Stimulated activated CD8-positive, alpha-beta memory T cell treated with anti-CD3 and anti-CD28 coated beads, Interleukin-15, amount 100 ng/mL, for 4 hours (primary cell): ENCODE measurements at regions not wholly inside any gene's neighbourhood (a gene's known extent, or its start where the extent isn't known, plus 50 kb on each side); places are given as distances from the start of the nearest gene placed in this dataset.

ENCODE experiments used
- DNase-seq, 2 donors: peaks; one replicate each; pipeline ENCODE4 v3.0.0-alpha.2; 2020; ENCODE audit warnings: low read depth in 2 of 2

GRCh38 chr3:24595796-24596195, 101.1 kb upstream of the THRB start:
- DNase-seq, result no peak

DNA sequence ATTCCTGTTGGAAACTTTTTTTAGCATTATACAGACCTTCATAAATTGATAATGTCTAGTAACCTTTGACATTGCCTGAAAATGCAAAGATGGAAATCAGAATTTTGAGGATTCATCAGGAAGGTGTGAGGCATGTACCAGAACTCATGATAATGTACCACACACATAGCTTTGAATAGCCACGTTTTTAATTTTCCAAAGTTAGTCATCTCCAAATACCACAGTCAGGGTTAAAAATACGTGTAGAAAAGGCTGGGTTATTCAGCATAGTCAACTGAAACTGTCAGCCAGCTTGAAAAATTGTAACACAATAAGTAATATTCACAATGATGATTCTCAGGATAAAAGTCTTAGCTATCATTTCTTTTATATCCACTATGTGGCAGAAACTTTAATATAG, 102.0 kb upstream of the THRB start:
- DNase-seq, result no peak

DNA sequence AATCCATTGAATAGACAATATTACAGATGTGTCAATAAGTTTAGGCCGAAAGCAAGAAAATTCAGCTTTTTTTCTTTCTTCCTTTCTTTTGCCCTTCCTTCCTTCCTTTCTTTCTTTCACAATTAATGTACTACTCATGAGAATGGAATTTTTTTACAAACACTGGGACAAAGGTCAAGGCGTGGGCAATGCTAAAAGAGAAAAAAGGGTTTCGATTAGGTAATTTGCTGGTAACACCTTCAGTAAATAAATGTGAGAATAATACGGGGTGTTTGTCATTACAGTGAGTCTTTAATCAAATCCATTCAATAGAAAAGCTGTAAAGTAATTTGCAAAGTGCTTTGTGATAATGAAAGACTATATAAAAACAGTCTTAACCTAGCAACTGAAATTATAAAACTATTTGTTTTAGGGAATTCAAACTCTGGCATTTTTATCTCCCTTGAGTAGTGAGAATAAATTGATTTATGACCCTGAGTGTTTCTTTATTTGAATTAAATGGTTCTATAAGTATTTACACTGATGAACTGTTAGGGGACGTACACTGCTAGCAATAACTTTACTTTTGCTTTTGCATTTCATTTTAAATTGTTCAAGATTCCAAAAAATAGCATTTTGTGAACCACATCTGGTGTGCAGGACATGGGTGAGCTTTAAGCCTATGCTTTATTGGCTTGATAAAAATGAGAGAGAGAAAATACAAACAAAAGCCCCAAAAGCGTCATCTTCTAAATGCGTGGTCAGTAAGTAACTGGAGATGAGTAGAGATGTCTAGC, 104.2 kb upstream of the THRB start:
- DNase-seq, result no peak

DNA sequence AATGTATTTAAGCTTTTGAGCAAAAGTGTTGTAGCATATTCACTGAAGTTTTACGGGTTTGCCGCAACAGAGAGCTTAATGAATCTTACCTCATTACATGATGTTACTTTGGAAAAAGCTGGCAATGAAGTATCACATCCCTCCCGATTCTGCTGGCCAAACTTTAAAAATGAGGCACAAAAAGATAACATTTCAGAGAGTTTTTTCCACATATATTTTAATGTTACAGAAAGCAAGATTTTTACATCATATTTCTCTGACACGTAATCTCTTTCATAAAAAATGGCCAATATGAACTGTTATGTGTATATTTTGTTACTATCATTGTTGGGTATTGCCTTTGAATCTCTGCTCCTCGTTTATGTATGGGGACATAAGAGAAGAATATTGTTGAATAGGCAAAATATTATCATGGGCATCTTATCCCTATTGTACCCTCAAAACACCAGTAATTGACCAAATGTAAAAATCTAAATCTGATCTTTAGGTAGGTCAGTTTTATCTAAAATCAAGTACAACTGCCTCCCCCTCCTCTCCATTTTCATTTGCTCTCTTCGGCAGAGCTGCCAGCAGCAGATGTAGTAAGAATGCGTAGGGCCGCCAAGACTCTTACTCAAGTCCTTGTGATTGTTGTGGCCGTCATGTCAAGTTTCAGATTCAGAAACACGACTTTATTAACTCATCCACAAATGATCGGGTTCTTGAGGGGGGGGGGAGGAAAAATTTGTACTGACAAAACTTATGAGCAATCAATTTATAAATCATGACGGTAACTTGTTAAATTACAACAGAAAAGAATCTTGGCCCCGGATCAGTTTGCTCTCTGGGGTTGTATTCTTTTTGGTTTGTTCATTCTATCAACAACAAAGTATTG, 106.7 kb upstream of the THRB start:
- DNase-seq, result no peak

DNA sequence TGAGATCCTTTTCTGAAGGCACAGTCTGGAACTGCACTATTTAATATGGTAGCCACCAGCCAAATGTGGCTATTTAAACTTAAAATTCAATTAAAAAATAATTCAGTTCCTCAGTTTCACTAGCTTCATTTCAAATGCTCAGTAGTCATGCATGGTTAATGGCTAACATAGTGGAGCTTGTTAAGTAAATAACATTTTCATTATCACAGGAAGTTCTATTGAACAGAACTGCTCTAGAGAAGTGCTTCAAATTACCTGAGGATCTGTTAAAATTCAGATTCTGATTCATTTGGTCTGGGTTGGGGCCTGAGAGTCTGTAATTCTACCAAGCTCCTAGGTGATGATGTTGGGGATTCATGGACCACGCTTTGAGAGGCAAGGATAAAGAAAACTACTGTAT, 109.6 kb upstream of the THRB start:
- DNase-seq, result no peak

- no peak for DNase-seq
Observed at GRCh38 chr3:24605511-24606028, 110.9 kb upstream of the THRB start.

DNA sequence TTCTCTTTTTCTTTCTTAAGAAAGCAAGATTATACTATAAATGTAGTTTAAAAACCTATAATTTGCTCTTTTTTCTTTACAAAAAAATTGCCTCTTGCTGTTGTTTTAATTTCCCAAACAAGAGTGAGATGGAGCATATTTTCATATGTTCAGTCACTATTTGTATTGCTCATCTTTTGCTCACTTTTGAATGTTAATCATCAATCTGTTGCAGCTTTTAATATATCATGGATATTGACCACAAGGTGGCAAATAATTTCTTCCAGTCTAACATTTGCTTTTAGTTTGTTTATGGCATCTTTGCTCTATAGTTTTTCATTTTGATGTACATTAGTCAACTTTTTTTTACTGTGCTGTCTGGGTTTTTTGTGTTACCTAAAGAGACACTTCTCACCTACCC, 112.6 kb upstream of the THRB start:
- no peak for DNase-seq

DNA sequence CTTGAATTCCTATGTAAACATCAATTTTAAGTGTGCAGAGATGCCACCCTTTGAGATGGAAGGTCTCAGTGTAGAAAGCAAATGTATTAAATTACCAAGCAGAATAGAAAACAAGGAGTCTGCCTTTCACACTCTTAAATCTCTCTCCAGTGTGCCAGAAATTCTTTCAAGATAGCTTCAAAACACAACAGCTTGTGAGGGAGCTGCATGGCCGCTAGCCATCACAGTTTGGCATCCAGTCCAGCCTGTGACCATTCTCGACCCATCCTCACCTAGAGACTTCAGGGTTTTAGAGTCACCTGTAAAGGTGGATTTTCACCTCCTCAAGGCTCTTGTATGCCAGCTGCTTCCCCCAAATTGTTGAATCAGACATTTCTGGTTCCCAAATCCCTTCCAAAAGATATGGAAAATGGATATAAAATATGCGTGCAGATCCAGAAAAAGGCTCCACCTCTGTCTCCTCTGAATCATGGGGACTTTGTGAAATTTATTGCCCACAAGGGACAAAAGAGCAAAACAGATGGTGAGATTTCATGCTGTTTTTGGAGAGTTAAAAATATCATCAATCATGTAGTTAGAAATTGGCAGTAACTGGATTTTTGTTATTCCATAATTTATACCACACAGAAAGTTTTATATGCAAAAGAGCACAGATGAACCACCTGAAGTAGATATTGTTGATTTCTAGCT, 114.2 kb upstream of the THRB start:
- DNase-seq, result no peak

GRCh38 chr3:24614359-24614758, 119.7 kb upstream of the THRB start:
- no peak for DNase-seq

DNA sequence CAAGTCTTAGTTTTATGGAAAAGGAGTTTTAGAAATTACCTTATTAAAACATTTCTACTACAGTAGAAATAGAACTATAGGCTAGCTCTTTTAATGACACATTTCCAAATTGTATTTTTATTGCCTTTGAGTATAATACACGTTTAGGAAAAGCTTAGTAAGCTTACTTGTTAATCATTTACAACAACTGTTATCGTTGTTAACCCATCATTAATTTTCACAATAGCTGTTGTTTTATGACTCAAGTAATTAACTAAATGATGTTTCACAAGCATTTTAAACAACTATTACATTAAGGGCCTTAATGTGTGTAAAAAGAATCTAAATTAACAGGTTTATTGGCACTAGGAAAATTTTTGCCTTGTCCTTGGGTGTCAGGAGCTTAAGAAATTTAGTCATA, 120.5 kb upstream of the THRB start:
- no peak for DNase-seq

GRCh38 chr3:24616110-24616829, 121.6 kb upstream of the THRB start:
- no peak for DNase-seq

GRCh38 chr3:24622138-24622537, 127.5 kb upstream of the THRB start:
- no peak for DNase-seq

DNA sequence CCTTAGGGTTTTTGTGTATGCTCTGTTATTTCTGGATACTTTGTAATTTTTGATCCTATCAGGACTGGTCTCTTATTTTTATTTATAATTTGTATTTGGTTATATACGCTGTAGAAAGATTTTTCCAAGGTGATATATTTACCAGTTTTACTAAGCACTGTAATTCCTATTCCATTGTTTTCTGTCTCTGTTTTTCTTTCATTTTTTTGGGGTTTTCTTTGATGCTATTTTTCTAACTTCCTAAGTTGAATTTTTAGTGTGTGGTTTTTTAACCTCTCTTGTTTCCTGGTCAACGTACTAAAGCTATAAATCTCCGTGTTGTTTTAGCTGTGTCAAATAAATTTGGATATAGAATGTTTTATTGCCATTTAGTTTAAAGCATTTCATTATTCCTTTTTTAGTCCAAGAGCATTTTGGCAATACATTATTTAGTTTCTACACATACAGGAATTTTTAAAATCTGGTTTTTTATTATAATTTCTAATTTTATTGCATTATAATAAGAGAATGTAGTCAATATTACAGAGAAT, 128.1 kb upstream of the THRB start:
- no peak for DNase-seq

DNA sequence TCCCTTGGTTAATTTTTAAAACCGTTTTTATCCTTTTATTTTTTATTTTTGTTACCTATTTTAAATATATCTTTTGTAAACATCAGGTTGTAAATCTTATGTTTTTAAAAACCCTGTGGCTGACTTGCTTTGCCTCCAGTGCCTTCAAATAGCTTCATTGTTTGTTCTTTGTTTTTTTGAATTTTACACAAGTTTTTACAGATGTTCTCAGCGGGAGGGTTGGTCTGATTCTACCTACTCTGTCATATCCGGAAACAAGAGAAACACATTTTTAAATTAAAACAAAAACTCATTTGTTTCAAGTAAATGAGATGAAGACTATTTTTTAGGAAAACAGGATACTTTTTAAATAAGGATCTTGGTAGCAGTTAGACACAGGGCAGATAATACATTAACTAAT, 129.0 kb upstream of the THRB start:
- DNase-seq, result no peak

- DNase-seq, result no peak
Observed at GRCh38 chr3:24624938-24625681, 130.5 kb upstream of the THRB start.

DNA sequence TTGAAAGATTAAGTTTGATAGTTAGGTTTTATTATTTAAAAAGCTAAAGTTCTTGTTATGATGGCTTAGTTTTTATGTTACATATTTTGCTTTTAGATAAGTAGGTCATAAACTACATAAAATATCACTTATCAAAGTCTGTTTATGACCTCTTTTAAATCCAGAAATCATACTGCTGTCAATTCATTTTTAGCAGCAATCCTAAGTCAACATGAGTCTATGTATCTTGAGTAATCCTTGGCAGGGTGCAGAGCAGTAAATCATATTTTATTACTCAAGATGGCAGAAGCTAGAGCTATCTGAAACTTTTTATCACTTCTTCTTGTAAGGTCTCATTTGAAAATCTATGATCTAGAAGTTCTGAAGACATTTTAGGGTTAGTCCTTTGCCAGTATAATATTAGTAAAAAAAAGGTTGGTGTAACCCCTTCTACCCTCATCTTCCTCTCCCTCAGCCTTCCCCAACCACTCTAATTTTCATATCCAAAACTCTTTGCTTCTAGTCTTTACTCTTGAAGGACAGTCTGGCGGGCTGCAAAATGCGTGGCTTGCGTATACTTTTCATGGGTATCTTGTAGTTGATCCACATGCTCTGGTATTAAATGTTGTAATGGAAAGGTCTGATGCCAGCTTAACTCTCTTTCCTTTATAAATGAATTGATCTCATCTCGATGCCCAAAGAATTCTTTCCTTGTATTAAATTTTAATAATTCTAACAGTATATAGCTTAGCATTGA, 134.0 kb upstream of the THRB start:
- no peak for DNase-seq

DNA sequence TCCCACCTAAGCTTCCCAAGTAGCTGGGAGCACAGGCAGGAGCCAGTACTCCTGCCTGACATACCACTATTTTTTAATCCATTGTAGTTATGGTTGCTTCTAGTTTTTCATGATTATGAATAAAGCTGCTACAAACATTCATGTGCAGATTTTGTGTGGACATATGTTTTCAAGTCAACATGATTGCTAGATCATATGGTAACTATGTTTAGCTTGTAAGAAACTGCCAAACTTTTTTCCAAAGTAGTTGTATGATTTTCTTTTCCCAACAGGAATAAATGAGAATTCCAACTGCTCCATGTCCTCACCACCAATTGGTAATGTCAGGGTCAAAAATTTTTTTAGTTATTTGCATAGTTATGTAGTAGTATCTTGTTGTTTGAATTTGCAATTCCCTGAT, 136.8 kb upstream of the THRB start:
- no peak for DNase-seq

DNA sequence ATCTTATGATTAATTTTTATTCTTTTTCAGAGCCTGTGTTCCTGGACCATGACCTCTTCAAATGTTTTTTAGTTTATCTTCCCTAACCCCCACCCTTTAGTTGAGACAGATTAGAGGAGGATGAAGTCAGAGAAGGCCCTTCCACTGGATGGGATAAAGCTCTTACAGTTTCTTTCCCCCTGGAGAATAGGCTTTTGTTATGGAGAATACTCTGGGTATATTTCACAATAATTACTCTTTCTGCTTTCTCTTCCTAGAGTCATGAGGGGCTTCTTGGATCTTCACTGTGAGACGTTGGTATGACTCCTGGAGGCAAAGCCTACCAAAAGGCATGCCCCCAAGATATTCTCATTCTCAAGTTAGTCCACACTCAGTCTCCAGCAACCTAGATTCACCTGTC, 144.4 kb upstream of the THRB start:
- no peak for DNase-seq

DNA sequence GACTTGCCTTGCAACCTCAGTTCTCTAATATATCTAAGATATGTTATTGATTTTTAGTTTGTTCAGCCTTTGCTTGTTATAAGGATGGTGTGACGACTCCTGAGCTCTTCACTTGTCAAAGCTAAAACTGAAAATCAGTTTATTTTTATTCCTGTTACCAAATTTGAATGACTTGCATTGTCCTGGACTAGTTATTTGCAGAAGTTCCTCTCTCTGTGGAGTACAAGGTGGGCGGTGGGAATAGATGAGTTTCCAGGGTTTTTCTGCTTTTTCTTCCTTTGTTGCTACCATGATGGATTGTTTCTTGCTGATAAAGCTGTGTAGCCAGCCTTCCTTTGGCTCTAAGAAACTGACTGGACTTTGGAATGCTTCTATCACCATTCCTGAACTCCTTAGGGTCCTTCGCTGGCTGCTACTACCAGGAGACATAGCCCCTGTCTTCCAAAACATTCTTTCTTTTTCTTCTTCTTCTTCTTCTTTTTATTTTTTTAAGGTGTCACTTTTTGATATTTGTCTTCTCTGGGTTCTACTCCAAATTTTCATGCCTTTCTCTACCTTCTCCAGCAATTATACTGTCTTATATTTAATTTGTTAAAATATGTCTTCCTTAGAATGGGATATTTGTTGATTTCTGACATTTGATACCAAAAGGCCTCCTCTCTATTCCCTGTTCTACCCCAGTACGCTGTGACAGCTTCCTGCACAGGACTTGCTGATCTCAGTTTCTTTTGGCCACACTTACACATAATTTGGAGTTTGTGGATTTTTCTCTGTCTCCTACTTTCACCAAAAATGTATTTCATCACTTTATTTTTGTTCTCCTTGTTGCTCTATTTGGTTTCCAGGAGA, 145.1 kb upstream of the THRB start:
- no peak for DNase-seq
